ENCODE measurements at regions not wholly inside any gene's neighbourhood (a gene's known extent, or its start where the extent isn't known, plus 50 kb on each side); places are given as distances from the start of the nearest gene placed in this dataset.
A peak's percentile ranks its signal among the peaks of the same experiment; 100 is the strongest.

- Mint-ChIP-seq H3K9me3 (peaks cover 4 to 7% of the 10 kb centered on the region in 2 donors), H3K27me3 (peaks cover 7 to 16% of the 10 kb centered on the region in 2 donors), H3K27ac (no peak overlapping the region), H3K4me3 (no peak overlapping the region), H3K4me1 (peaks cover 0 to 1% of the 10 kb centered on the region in 2 donors), H3K36me3 (peaks cover 0 to 4% of the 10 kb centered on the region in 2 donors)
- ATAC-seq (replicated peaks) (no peak), DNase-seq (no peak)
Measured at GRCh38 chr15:62732078-62732477, 310.5 kb upstream of the TPM1 start.

DNA sequence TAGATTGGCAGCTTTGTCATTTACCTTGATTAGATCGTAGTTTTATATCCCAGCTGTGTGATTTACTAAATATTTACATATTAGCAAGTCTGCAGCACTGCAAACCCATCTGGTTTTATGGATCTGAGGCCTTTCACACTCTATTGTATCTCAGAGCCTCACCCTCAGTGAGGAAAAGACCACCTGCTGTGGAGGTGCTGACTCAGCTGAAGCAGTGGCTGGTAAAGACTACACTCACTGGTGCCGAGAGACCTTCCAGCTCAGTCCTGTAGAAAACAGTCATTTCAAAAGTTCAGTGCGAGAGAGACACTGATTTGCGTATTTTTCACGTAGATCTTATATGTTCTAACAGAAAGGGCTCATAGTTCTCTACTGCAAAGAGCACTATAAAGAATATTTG, 307.8 kb upstream of the TPM1 start:
- DNase-seq (no peak), ATAC-seq (replicated peaks) (no peak)
- no peak overlapping the region for H3K27ac Mint-ChIP-seq
- no peak overlapping the region for H3K4me3 Mint-ChIP-seq
- H3K27me3 Mint-ChIP-seq, result peaks cover 7 to 16% of the 10 kb centered on the region in 2 donors
- H3K9me3 Mint-ChIP-seq, result peaks cover 4 to 7% of the 10 kb centered on the region in 2 donors
- peaks cover 0 to 1% of the 10 kb centered on the region in 2 donors for H3K4me1 Mint-ChIP-seq
- peaks cover 0 to 4% of the 10 kb centered on the region in 2 donors for H3K36me3 Mint-ChIP-seq

- Mint-ChIP-seq H3K4me1 (no peaks in the 10 kb centered on the region), H3K27me3 (peaks cover 0 to 9% of the 10 kb centered on the region in 2 donors), H3K4me3 (no peak overlapping the region), H3K27ac (peak overlapping the region; percentile 15), H3K9me3 (no peaks in the 10 kb centered on the region), H3K36me3 (no peaks in the 10 kb centered on the region)
- DNase-seq, result no peak
- no peak for ATAC-seq (replicated peaks)
Measured at GRCh38 chr15:62736756-62737155, 305.8 kb upstream of the TPM1 start.

DNA sequence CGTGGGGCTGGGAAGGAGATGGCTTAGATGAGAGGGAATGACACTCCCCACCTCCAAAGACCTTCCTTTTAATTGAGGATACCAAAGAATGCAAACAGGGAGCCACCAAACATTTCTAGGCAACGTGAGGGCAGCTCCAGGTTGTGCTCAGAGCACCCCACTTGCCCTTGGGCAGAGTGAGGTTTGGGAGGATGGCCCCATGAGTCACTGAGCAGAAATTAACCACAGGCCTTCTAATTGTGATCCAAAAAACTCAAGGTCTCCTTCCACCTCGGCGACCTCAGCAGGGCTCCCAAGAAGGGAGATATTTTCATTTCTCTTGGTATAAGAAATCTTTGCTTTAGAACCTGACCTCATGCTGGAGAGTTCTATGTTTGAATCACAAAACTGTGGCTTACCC, 305.0 kb upstream of the TPM1 start:
- Mint-ChIP-seq H3K4me1 (peaks cover 0 to 6% of the 10 kb centered on the region in 2 donors), H3K36me3 (no peaks in the 10 kb centered on the region), H3K27ac (no peak overlapping the region), H3K4me3 (no peak overlapping the region), H3K27me3 (peaks cover 0 to 7% of the 10 kb centered on the region in 2 donors), H3K9me3 (no peaks in the 10 kb centered on the region)
- DNase-seq (no peak), ATAC-seq (replicated peaks) (no peak)

- Mint-ChIP-seq H3K9me3 (no peaks in the 10 kb centered on the region), H3K36me3 (no peaks in the 10 kb centered on the region), H3K4me1 (peaks cover 0 to 8% of the 10 kb centered on the region in 2 donors), H3K4me3 (no peak overlapping the region), H3K27ac (no peak overlapping the region), H3K27me3 (no peaks in the 10 kb centered on the region)
- DNase-seq, result no peak
- ATAC-seq (replicated peaks), result peak in 1 of 2 donors; percentile 10
Measured at GRCh38 chr15:62739082-62739481, 303.5 kb upstream of the TPM1 start.

- Mint-ChIP-seq H3K4me3 (no peak overlapping the region), H3K27ac (no peak overlapping the region), H3K9me3 (no peaks in the 10 kb centered on the region), H3K36me3 (no peaks in the 10 kb centered on the region), H3K27me3 (no peaks in the 10 kb centered on the region), H3K4me1 (peaks cover 0 to 8% of the 10 kb centered on the region in 2 donors)
- DNase-seq, result no peak
- ATAC-seq (replicated peaks), result no peak
Measured at GRCh38 chr15:62739507-62739906, 303.0 kb upstream of the TPM1 start.

- H3K4me3 Mint-ChIP-seq, result no peak overlapping the region
- H3K27ac Mint-ChIP-seq, result no peak overlapping the region
- no peaks in the 10 kb centered on the region for H3K27me3 Mint-ChIP-seq
- DNase-seq, result no peak
- H3K36me3 Mint-ChIP-seq, result no peaks in the 10 kb centered on the region
- ATAC-seq (replicated peaks), result no peak
- H3K9me3 Mint-ChIP-seq, result no peaks in the 10 kb centered on the region
- H3K4me1 Mint-ChIP-seq, result peaks cover 0 to 8% of the 10 kb centered on the region in 2 donors
Measured at GRCh38 chr15:62740141-62741004, 302.2 kb upstream of the TPM1 start.

DNA sequence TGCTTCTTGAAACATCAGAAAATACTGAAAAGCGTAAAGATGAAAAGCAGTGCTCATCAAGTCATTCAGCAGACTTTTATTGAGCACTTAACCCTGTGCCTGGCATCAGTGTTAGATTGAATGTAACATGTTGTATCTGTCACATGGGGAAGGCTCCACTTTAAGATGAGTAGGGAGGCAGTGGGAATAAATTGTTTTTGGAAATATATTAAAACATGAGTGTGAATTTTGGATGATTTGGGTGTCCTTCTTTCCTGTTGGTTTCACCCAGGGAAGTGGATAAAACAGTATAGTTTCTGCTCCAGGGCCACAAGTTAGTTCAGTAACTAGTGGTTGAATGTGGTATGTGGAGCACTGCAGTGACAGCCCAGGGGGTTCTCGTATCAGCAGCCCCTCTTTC, 301.4 kb upstream of the TPM1 start:
- H3K27me3 Mint-ChIP-seq, result no peaks in the 10 kb centered on the region
- no peak overlapping the region for H3K4me3 Mint-ChIP-seq
- no peak for DNase-seq
- peaks cover 0 to 8% of the 10 kb centered on the region in 2 donors for H3K4me1 Mint-ChIP-seq
- no peak for ATAC-seq (replicated peaks)
- no peaks in the 10 kb centered on the region for H3K9me3 Mint-ChIP-seq
- H3K36me3 Mint-ChIP-seq, result no peaks in the 10 kb centered on the region
- no peak overlapping the region for H3K27ac Mint-ChIP-seq

- no peak overlapping the region for H3K27ac Mint-ChIP-seq
Measured at GRCh38 chr15:62742409-62743171, 300.0 kb upstream of the TPM1 start.

DNA sequence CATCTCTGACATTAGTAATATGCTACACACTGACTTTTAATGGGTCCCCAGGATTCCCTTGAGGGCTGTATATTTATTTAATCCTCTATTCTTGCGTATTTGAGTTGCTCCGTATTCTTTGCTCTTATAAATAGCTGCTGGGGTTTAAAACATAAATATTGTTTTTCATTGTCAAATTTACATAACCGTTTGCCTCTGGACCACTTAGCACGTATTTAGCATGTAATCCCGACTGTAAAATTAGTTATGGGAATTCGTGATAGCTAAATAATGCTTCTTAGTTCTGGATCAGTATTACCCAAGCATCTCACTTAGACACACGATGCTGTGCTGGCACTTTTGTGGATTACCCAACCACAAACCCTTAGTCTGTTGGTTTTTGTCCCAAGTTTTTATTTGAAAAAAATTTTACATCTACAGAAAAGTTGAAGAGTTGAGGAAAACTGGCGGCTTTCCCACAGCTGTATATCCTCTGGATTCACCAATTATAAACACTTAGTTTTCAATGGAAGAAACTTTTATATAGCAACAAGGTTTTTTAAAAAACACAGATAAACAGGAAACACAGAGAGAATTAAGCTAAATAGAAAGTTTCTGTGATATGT, 296.8 kb upstream of the TPM1 start:
- ATAC-seq (replicated peaks) (no peak), DNase-seq (no peak)
- no peak overlapping the region for H3K4me3 Mint-ChIP-seq
- peaks cover 0 to 4% of the 10 kb centered on the region in 2 donors for H3K27me3 Mint-ChIP-seq
- peaks cover 0 to 8% of the 10 kb centered on the region in 2 donors for H3K4me1 Mint-ChIP-seq
- no peaks in the 10 kb centered on the region for H3K9me3 Mint-ChIP-seq
- H3K36me3 Mint-ChIP-seq, result no peaks in the 10 kb centered on the region
- H3K27ac Mint-ChIP-seq, result no peak overlapping the region

More at GRCh38 chr15:62742409-62743171, 300.0 kb upstream of the TPM1 start:
- Mint-ChIP-seq H3K4me1 (peaks cover 0 to 8% of the 10 kb centered on the region in 2 donors), H3K36me3 (no peaks in the 10 kb centered on the region), H3K9me3 (no peaks in the 10 kb centered on the region), H3K27me3 (peaks cover 0 to under 1% of the 10 kb centered on the region in 2 donors), H3K4me3 (no peak overlapping the region)
- DNase-seq, result no peak
- peak; percentile 67 to 76 for ATAC-seq (replicated peaks)

- no peaks in the 10 kb centered on the region for H3K4me1 Mint-ChIP-seq
- no peak overlapping the region for H3K4me3 Mint-ChIP-seq
- H3K9me3 Mint-ChIP-seq, result no peaks in the 10 kb centered on the region
- H3K27me3 Mint-ChIP-seq, result peaks cover 0 to 4% of the 10 kb centered on the region in 2 donors
- ATAC-seq (replicated peaks) (no peak), DNase-seq (no peak)
- no peaks in the 10 kb centered on the region for H3K36me3 Mint-ChIP-seq
- H3K27ac Mint-ChIP-seq, result no peak overlapping the region
Measured at GRCh38 chr15:62748196-62748595, 294.4 kb upstream of the TPM1 start.

DNA sequence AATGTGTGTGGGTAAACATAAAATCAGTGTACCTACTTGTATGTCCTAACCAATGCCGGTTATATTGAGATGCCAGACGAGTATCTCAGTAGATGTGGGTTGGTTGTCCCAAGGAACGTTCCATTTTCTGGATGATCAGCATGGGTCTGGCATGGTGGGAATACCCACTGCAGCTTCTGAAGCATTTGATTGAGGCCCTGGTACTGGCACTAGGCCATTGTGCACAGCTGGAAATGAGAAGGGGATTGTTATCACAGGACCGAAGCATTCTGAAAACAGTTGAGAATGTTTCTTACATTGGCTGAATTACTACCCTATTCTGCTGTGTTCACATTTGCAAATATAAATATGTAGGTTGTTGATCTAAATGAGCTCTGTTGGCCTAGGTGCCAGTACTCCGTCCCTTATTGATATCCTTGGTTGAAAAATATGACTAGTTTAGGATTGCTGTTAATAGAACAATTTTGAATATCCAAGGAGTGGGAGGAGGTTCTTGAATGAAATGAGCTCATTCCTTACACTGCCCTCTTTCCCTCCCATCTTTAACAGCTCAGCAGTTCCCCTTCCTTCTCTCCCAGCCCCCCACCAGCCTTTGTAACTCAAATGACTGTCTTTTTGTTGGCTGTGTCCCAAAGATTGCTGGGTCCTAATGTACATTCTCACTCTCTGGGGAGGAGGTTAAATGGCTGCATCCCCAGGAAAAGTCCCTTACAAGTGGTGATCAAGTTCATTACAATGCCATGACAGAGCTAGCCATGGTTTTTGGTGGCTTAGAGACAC, 293.3 kb upstream of the TPM1 start:
- H3K4me3 Mint-ChIP-seq, result no peak overlapping the region
- no peak overlapping the region for H3K27ac Mint-ChIP-seq
- ATAC-seq (replicated peaks), result no peak
- no peaks in the 10 kb centered on the region for H3K36me3 Mint-ChIP-seq
- DNase-seq, result no peak
- no peaks in the 10 kb centered on the region for H3K4me1 Mint-ChIP-seq
- peaks cover 0 to 4% of the 10 kb centered on the region in 2 donors for H3K27me3 Mint-ChIP-seq
- H3K9me3 Mint-ChIP-seq, result no peaks in the 10 kb centered on the region

- Mint-ChIP-seq H3K27me3 (peaks cover 0 to 4% of the 10 kb centered on the region in 2 donors), H3K27ac (no peak overlapping the region), H3K4me3 (no peak overlapping the region), H3K9me3 (no peaks in the 10 kb centered on the region), H3K36me3 (no peaks in the 10 kb centered on the region), H3K4me1 (no peaks in the 10 kb centered on the region)
- no peak for ATAC-seq (replicated peaks)
- DNase-seq, result no peak
Measured at GRCh38 chr15:62750471-62750870, 292.1 kb upstream of the TPM1 start.
